ENCODE measurements at regions not wholly inside any gene's neighbourhood (a gene's known extent, or its start where the extent isn't known, plus 50 kb on each side); places are given as distances from the start of the nearest gene placed in this dataset.

DNA sequence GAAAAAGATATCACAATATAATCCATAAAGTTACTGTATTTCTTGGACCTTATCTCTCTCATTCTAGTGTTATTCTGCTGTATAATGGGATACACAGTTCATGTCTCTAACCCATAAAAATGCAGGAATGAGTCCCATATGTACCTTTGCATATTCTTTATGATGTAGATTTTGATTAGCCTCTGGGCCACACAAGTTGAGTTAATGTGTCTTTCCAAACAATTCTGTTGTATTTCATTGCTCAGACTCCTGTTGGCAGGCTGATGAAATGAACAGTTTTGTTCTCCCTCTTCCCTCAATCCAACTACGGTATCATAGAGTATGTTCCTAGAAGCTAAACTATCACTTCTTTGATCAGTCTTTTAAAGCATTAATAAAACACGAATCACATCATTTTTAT, 113.2 kb upstream of the SATB2 start:
- TF ChIP-seq CTCF (IDR thresholded peaks at IDR 0.05 in 8 of 11, conservative IDR thresholded peaks at IDR 0.05 in 3 of 11) (no peak), POLR2AphosphoS5 (IDR thresholded peaks at IDR 0.05) (no peak)

Measured in spleen (tissue), 7 donors.